ENCODE measurements at regions not wholly inside any gene's neighbourhood (a gene's known extent, or its start where the extent isn't known, plus 50 kb on each side); places are given as distances from the start of the nearest gene placed in this dataset.

GRCh38 chr18:75133721-75134610 lies 75.0 kb downstream of the PTGR3 start:
- no peak for TF ChIP-seq EZH2 (IDR thresholded peaks at IDR 0.05; ENCODE audit: insufficient read depth, poor library complexity, severe bottlenecking)
- no peak for TF ChIP-seq EZH2phosphoT487 (IDR thresholded peaks at IDR 0.05; ENCODE audit: insufficient read depth, low read depth)

Data from GM23248 (cell line).